Hepatocyte (in vitro differentiated cells): ENCODE measurements at regions not wholly inside any gene's neighbourhood (a gene's known extent, or its start where the extent isn't known, plus 50 kb on each side); places are given as distances from the start of the nearest gene placed in this dataset.

Experiments
- EZH2 ChIP-seq: fragments of 200-600 bp; sonication (generic); IDR thresholded peaks from 2 replicates; pipeline ENCODE4 v1.6.1; 2016; ENCODE audit warnings: antibody characterized with exemption, mild to moderate bottlenecking, borderline replicate concordance
- EZH2phosphoT487 ChIP-seq: fragments of 200-600 bp; sonication (generic); IDR thresholded peaks from one replicate; pipeline ENCODE4 v1.6.1; 2018; ENCODE audit warnings: antibody characterized with exemption, mild to moderate bottlenecking, low read depth, moderate library complexity; ENCODE audit not compliant: unreplicated experiment, severe bottlenecking
- TF ChIP-seq, protein P1 (sequence below): fragments of 200-600 bp; sonication (generic); IDR thresholded peaks from 2 replicates; pipeline ENCODE4 v1.5.1; 2016; ENCODE audit warnings: antibody characterized with exemption, mild to moderate bottlenecking; ENCODE audit not compliant: poor library complexity

GRCh38 chr3:178455946-178456345, 80.3 kb upstream of the KCNMB2 start:
- TF ChIP-seq EZH2 (no peak), EZH2phosphoT487 (no peak)
- TF ChIP-seq, protein P1, sequence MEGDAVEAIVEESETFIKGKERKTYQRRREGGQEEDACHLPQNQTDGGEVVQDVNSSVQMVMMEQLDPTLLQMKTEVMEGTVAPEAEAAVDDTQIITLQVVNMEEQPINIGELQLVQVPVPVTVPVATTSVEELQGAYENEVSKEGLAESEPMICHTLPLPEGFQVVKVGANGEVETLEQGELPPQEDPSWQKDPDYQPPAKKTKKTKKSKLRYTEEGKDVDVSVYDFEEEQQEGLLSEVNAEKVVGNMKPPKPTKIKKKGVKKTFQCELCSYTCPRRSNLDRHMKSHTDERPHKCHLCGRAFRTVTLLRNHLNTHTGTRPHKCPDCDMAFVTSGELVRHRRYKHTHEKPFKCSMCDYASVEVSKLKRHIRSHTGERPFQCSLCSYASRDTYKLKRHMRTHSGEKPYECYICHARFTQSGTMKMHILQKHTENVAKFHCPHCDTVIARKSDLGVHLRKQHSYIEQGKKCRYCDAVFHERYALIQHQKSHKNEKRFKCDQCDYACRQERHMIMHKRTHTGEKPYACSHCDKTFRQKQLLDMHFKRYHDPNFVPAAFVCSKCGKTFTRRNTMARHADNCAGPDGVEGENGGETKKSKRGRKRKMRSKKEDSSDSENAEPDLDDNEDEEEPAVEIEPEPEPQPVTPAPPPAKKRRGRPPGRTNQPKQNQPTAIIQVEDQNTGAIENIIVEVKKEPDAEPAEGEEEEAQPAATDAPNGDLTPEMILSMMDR = no peak
